ENCODE measurements at regions not wholly inside any gene's neighbourhood (a gene's known extent, or its start where the extent isn't known, plus 50 kb on each side); places are given as distances from the start of the nearest gene placed in this dataset.
A peak's percentile ranks its signal among the peaks of the same experiment; 100 is the strongest.
"Not testable (repeated sequence)": the region's sequence is repeated elsewhere in the genome, so short reads cannot be mapped to it uniquely, and the experiment has no call there.

DNA sequence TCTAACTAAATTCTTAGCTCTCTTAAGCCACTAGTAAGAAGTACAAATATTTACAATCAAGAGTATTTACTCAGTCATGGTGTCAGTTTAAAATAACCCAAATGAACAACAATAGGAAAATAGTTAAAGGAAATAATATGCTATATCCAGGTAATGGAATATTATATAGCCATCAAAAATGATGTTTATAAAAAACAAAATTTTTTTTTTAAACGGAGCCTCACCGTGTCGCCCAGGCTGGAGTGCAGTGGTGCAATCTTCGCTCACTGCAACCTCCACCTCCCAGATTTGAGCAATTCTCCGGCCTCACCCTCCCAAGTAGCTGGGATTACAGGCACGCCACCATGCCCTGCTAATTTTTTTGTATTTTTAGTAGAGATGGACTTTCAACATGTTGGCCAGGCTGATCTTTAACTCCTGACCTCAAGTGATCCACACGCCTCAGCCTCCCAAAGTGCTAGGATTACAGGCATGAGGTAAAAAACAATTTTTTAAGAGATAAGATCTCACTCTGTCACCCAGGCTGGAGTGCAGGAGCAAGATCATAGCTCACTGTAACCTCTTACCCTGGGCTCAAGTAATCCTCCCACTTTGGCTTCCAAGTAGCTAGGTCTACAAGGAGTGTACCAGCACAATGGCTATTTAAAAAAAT lies 132.5 kb downstream of the NOC3L start:
- DNase-seq (ENCODE audit: low read depth), result no peak

DNA sequence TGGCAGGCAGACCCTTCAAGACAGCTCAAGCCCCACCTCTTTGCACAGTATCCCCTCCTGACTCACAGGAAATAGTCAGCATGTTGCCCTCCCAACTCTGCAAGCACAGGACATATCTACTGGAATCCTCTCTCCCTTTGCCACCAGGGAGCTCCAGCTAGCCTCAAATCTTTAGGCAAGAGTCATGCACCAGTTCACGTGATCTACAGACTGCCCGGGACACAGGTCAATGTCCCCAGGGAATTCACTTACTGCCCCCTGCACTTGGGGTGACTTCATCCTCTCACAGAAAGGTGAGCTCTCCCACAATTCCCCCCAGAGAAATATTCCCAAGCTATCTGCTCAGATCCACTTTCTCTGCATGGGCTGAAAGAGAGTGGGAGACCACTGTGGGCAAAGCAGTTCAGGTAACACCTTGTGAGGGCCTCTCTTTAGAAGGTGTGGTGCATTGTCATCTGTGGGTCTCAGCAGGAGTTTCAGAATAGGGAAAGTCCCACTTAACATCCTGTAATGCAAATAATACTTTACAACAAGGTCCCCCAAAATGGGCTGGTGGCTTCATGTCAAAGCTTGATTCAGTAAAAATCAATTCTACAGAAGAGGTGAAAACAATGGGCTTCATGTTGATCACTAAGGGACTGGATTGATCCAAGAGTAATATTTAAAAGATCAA lies 129.9 kb downstream of the NOC3L start:
- no peak for DNase-seq (ENCODE audit: low read depth)

DNA sequence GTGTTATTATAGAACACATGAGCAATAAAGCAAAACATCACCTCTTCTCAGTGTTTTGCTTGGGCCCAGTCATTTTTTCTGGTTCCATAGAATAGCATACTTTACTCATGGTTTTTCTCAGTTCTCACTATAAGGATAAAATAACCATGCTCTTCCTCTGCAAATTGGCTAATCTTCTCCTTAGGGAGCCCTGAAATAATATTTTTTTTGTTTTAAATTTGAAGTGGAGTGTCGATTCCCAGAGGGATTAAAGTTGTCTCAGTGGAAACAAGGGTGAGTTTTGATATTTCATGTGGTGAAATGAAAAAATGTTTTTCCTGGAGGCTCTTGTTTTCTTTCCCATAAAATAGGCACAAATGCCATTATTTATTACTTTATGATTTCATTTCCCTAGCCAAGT lies 127.3 kb downstream of the NOC3L start:
- no peak for DNase-seq (ENCODE audit: low read depth)

DNA sequence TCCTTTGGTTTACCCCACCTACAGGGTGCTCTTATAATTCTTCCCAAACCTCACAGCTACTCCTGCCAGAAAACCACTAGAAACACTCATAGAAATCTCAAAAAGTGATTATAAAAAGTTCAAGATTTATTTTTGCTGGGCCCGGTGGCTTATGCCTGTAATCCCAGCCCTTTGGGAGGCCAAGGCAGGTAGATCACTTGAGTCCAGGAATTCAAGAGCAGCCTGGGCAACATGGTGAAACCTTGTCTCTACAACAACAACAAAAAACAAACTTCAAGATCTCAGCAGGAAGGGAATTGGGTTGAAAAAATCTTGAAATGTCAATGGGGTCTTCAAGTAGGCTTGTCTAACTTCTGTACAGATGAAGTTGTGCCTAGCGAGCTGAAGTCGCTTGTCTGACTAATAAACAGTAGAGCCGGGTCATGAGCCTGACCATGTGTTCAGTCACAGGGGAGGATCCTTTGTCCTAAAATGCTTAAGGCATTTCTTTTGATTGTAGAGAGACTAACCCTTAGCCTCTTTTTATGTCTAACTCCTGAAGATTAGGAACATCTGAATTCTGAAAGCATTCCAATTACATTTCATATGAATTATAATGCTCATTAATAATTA lies 124.6 kb downstream of the NOC3L start:
- DNase-seq (ENCODE audit: low read depth), result no peak

DNA sequence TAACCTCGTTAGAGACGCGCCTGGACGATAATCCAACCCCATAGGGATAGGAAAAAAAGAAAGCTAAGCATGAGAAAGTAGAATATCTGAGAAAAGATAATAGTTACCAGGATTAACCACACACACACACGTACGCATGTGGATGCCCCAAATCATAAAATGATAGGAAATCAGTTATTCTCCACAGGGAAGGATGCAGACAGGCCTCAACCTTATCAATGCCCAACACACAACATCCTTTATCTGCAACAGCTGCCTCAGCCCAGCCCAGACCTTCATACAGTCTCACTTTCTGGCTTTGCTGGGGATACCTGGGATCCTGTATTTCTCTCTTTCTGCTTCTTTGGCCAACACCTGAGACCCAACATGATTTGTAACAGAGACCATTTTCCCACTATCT lies 123.0 kb downstream of the NOC3L start:
- no peak for DNase-seq (ENCODE audit: low read depth)

DNA sequence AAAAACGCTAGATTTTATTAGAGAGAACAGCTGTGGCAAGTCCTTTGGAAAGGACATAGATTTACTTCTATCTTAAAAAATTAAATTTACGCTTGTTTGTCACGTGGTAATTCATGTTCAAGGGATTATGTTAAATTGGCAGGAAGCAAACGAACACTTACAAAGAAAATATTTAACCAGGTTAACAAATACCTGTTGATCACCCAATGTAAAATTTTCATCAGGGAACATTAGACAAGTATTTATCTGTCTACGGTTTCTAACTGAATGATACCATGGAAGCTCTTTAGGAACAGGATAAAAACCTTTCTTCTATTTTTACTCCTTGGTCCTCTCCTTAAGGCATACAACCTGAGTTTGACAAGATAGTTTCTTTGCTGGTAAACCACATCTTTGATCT lies 122.2 kb downstream of the NOC3L start:
- DNase-seq (ENCODE audit: low read depth), result no peak

DNA sequence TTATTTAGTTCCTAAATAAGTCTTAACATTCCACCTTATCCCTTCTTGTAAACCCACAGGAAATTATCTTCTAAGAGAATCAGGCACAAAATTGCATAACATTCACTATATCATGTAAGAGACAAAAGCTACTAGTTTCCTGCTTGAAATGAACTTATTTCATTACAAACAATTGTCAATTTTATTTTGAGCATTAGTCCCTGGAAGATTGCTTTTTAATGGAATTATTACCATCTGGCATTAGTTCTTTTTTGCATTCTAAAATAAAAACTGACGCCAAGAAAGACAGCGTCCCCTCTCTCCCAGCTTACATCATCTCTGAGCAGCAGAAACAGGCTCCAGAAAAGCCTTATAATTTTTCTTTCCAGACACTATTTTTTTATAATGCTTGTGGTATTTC lies 121.8 kb downstream of the NOC3L start:
- DNase-seq (ENCODE audit: low read depth), result no peak

DNA sequence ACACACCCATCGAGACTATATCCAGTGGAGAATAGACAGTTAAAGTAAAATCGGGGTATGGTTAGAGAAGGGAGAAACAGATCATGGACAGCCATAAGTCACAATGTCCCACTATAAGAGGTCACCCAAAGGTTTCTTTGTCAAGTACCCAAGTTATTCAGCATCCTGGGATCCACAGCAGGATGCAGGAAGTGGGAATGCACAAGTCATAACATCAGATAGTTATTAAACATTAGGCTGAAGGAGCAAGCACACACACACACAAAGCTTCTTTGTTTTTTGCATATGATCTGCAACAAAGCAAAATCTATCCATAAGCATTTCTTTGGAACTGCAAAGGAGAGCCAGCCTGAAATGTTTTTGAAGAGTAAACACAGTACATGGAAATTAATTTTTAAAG lies 111.6 kb downstream of the NOC3L start:
- no peak for DNase-seq (ENCODE audit: low read depth)

DNA sequence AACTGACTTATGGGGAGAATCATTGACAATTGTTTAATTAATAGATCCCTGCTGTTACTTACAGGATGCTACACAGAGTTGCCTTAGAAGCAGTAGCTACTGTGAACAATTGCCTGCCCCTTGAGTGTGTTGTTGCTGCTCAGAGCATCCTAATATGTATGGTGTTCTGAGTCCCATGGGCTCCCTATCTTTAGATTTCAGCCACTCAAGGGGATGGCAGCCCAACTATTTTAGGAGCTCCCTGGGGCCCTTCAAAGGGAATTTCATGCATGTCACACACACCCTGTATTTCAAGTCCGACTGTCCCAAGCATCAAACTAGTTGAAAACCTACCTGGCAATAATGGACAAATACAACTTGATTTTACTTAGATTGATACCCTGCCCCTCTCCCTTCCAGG lies 111.2 kb downstream of the NOC3L start:
- DNase-seq (ENCODE audit: low read depth), result no peak

DNA sequence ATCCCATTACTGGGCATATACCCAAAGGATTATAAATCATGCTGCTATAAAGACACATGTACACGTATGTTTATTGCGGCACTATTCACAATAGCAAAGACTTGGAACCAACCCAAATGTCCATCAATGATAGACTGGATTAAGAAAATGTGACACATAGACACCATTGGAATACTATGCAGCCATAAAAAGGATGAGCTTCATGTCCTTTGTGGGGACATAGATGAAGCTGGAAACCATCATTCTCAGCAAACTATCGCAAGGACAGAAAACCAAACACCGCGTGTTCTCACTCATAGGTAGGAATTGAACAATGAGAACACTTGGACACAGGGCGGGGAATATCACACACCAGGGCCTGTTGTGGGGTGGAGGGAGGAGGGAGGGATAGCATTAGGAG lies 105.3 kb downstream of the NOC3L start:
- not testable (repeated sequence) for DNase-seq (ENCODE audit: low read depth)

DNA sequence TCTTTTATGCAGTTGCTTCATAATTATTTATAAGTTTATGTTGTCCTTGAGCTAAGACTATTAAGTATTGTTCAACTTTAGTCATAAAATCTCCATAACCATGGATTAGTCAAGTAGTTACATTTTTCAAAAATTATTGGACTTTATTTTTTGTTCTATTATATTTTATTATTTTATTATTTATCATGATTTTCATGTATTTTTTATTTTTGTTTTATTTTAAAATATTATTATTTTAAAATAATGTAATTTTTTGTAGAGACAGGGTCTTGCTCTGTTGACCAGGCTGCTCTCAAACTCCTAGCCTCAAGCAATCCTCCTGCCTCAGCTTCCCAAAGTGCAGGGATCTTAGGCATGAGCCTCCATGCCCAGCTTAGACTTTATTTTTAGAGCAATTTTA lies 102.3 kb downstream of the NOC3L start:
- DNase-seq (ENCODE audit: low read depth), result no peak

DNA sequence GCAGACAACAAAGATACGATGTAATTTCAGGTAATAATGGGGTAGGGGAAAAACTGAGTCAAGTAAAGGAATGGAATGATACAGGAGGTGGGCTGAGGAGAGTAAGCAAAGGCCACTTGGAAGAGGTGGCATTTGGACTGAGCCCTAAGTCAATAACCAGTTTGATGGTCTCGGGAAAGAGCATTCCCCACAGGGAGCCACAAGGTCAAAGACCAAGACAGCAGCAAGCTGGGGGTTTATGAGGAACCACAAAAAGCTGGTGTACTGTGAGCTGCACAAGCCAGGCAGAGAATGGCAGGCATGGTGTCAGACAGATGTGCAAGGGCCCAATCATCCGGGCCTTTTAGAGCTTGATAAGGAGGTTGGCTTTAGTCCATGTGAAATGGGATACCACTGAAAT lies 98.7 kb downstream of the NOC3L start:
- no peak for DNase-seq (ENCODE audit: low read depth)

DNA sequence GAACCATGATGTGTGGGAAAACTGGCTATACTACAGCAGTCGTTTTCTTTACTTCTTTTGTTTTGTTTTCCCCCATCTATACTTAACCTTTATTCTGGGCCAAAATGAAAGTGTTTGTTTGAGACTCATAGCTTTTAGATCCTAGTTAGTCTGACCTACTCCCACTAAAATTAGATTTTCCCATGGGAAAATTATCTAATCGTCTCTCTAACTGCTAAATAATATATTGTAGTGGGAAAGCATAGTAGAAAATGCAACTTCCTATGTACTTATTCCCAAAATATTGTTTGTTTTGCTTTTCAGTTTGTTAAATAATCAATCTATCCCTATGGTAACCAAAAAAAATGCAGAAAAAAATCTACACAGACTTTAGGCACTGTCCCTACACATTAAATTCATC lies 96.6 kb downstream of the NOC3L start:
- no peak for DNase-seq (ENCODE audit: low read depth)

DNA sequence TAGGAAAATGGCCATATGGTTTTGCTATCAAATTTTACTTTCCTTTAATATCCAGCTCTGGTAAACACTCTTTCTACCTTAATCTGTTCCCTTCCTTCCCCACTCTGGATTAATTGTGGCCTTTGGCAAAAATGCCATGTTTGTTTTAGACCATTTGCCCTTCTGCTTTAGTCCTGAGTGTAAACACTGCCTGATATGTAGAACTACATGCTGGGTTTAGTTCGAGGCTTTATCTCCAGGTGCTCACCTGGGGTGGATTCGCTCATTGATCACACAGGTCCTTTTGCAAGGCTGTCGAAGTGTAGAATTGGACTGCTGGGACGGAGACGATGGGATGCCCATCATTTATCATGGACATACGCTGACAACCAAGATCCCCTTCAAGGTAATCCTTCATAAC lies 94.1 kb downstream of the NOC3L start:
- DNase-seq (ENCODE audit: low read depth), result no peak

DNA sequence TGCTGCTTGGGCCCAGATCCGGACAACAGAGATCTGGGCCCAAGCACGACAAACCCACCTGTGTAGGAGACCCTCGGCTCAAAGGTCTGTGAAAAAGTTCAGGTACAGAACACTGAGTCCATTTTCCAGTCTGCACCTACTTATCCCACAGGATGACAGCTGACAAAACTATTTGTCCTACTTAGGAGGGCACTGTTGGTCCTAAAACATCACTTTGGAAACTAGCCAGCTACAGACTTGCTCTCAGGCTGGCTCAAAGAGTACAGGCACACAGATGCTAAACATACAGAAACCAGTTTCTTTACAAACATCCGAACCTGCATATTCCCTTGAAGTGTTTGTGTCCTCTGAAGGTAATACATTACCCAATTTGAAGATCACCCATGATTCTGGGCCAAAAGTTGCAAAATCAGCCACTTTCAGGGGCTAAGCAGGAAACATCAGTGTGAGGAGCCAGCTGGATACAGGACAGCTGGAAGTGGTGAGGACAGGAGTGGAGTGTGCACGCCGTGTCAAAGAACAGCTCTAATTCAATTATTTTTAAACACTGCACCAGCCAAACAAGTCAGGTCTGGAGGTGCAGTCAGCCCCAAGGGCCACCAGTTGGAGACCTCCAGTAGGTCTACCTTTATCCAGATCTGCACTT lies 88.5 kb downstream of the NOC3L start:
- no peak for DNase-seq (ENCODE audit: low read depth)

DNA sequence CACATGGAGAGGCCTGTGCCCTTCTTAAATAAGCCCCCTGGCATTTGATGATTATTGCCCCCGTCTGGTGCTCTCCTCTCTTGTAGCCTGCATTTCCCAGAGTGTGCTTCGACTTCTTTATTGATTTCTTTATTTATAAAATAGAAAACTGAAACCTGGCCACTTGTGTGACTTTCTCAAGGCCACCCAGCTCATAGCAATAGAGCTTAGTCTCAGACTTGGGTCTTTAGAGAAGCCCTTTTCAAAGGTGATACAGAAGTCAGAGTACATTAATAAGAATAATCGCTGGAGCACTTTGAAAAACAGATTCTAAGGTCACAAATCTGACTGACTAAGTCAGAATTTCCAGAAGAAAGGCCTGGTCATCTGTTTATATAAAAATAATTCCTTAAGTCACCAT lies 86.6 kb downstream of the NOC3L start:
- no peak for DNase-seq (ENCODE audit: low read depth)

DNA sequence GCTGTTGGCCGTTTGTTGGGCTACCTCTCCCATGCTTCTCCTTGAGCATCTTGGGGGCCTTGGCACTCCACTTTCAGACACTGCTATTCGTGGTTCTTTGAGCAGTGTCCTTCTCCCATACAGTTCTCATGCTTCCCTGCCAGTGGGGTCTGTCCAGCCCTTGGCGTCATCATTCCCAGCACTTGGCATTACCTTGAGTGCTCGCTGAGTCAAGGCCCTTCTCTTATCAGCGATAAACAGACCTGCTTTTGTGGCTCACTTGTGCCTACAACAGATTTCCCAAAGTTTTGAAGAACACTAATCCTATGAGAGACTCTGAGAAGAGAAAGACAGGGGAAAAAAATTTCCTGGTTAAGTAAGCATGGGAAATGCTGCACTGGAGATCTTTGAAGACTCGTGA lies 85.3 kb downstream of the NOC3L start:
- DNase-seq (ENCODE audit: low read depth), result no peak

DNA sequence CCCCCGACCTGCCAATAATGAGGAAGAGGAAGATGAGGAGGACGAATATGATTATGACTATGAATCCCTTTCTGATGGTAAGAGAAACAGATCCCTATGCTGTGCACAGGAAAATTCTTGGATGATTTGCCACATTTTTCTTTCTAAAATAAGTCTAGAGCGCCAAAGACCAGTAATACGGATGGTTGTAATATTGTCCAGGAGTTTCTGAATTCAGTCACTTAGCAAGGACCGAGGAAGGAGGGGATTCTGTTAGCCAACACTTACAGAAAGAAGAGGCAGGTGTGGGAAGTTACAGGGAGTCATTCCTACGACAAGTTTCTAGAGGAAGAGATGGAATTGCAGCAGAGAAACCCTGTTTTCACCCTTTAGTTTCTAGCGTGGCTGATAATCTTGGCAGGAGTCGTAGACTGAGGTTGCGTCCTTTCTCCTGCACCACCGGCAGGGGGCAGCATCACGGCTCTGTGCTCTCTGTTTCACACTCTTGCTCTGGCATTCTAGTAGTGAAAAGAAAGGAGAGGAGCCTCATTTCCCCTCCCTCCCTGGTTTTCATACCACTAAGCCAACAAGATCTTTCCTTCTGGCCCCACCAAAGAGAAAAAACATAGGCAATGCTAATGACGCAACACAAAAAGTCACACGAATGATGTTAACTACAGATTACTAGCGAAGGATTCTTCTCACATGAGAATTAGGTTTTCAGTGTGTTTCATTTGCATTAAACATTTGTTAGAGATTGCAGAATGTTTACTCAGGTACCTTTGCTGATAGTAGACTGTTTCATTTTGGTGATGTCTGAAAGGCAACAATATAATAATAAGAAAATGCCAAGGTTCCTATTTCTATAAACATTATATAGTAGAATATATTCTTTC lies 82.7 kb downstream of the NOC3L start:
- peak; percentile 41 for DNase-seq (ENCODE audit: low read depth)

DNA sequence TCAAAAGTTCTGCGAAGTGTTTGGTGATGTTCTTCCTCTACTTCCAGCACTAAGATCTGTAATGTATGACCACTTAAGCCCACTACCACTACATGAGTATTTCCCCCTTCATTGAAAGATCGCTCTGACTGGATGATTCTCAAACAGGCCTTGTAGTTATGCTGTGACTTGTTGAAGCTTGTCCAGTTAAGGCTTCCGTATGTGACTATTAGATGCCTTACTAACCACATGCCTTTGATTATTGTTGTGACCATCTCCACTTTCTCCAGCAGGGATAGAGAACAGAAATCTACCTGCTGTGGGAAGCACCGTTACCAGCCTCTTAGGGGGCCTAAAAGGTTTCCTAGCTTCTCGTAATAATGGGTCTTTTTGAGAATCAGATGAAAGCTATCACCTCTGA lies 81.1 kb downstream of the NOC3L start:
- no peak for DNase-seq (ENCODE audit: low read depth)

DNA sequence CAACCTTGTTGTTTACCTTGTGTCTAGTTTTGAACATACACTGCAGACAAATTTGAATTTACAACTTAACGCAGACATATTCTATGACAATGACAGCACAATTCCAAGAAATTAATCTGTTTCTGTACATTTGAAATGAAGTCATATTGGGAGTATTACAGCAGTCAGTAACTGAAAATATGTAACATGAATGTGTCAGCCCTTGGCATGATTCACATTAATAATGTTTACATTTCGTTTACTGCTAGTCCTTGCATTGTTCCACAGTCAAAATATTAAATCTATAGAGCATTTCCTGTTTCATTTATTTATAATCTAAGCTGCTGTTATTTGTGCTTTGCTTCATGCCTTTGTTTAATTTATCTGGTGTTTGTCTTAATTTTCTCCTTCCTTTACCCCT lies 80.4 kb downstream of the NOC3L start:
- DNase-seq (ENCODE audit: low read depth), result no peak

Measured in stimulated activated CD8-positive, alpha-beta memory T cell treated with anti-CD3 and anti-CD28 coated beads, Interleukin-15, amount 100 ng/mL, for 24 hours (primary cell).